HG03378 (cell line): ENCODE measurements at regions not wholly inside any gene's neighbourhood (a gene's known extent, or its start where the extent isn't known, plus 50 kb on each side); places are given as distances from the start of the nearest gene placed in this dataset.
"Not testable (repeated sequence)": the region's sequence is repeated elsewhere in the genome, so short reads cannot be mapped to it uniquely, and the experiment has no call there.

Source experiments
- ATAC-seq: cut with Tn5 transposase; IDR thresholded peaks from one replicate; pipeline ENCODE4 v1.9.1; 2021; ENCODE audit warnings: mild to moderate bottlenecking, moderate library complexity; ENCODE audit not compliant: unreplicated experiment

- not testable (repeated sequence) for ATAC-seq
Observed at GRCh38 chr15:62657501-62657900, 385.0 kb upstream of the TPM1 start.

- no peak for ATAC-seq
Observed at GRCh38 chr15:62658498-62658897, 384.0 kb upstream of the TPM1 start.

- no peak for ATAC-seq
Observed at GRCh38 chr15:62663547-62663946, 379.0 kb upstream of the TPM1 start.

GRCh38 chr15:62665449-62665848 lies 377.1 kb upstream of the TPM1 start:
- ATAC-seq: no peak

GRCh38 chr15:62666046-62666445 lies 376.5 kb upstream of the TPM1 start:
- ATAC-seq: no peak

- ATAC-seq: no peak
Observed at GRCh38 chr15:62672268-62672667, 370.3 kb upstream of the TPM1 start.

- no peak for ATAC-seq
Observed at GRCh38 chr15:62676891-62677290, 365.7 kb upstream of the TPM1 start.

- ATAC-seq: no peak
Observed at GRCh38 chr15:62681939-62682896, 360.3 kb upstream of the TPM1 start.

- ATAC-seq: not testable (repeated sequence)
Observed at GRCh38 chr15:62683192-62683591, 359.4 kb upstream of the TPM1 start.

- ATAC-seq: no peak
Observed at GRCh38 chr15:62684123-62684808, 358.3 kb upstream of the TPM1 start.

- no peak for ATAC-seq
Observed at GRCh38 chr15:62691008-62691407, 351.5 kb upstream of the TPM1 start.

- ATAC-seq: no peak
Observed at GRCh38 chr15:62697636-62698035, 344.9 kb upstream of the TPM1 start.

GRCh38 chr15:62698646-62699045 lies 343.9 kb upstream of the TPM1 start:
- ATAC-seq: no peak

- ATAC-seq: no peak
Observed at GRCh38 chr15:62706317-62706716, 336.2 kb upstream of the TPM1 start.

GRCh38 chr15:62708470-62708869 lies 334.1 kb upstream of the TPM1 start:
- ATAC-seq: no peak

GRCh38 chr15:62709261-62709660 lies 333.3 kb upstream of the TPM1 start:
- ATAC-seq: no peak

GRCh38 chr15:62711691-62712454 lies 330.7 kb upstream of the TPM1 start:
- no peak for ATAC-seq

- ATAC-seq: no peak
Observed at GRCh38 chr15:62712455-62712839, 330.1 kb upstream of the TPM1 start.

GRCh38 chr15:62715946-62716345 lies 326.6 kb upstream of the TPM1 start:
- ATAC-seq: no peak

- no peak for ATAC-seq
Observed at GRCh38 chr15:62717496-62717895, 325.1 kb upstream of the TPM1 start.

- ATAC-seq: no peak
Observed at GRCh38 chr15:62719316-62719715, 323.2 kb upstream of the TPM1 start.
